ENCODE measurements at regions not wholly inside any gene's neighbourhood (a gene's known extent, or its start where the extent isn't known, plus 50 kb on each side); places are given as distances from the start of the nearest gene placed in this dataset.

DNA sequence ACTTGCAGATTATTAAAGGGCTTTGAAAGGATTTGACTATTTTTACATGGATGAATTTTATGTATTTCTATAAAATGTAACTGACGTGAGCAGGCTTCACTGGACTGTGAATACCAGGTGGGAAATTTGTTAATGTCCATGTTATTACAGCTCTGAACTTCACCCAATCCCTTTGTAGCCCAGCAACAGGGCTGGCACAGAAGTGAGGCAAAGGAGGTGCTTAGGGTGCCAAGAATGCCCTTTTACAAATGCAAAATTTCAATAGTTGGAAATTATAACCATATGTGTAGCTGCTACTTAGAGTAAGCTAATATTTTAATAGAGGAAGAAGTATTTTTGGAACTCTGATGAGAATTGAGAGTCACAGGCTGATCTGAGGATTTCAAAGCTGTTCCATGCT is 53.7 kb upstream of the FAM98A start:
- Histone ChIP-seq H3K79me1 (ENCODE audit: low read depth, low read length) (no peaks in the 10 kb centered on the region), H3K14ac (ENCODE audit: insufficient read length) (no peak overlapping the region), H2AFZ (ENCODE audit: low read length) (no peak overlapping the region), H3K4ac (replicated peaks; ENCODE audit: insufficient read length, low read depth, low read length) (no peak overlapping the region), H3K4me2 (ENCODE audit: insufficient read depth in 1 of 2, low read depth in 2 of 2, low read length in 2 of 2) (no peak overlapping the region), H3K27me3 (replicated peaks in 1 of 4; ENCODE audit: control insufficient read depth in 3 of 4, extremely low read depth in 1 of 4, insufficient read depth in 3 of 4, low read length in 3 of 4) (no peaks in the 10 kb centered on the region), H4K91ac (replicated peaks; ENCODE audit: insufficient read length, low read length) (no peak overlapping the region), H2AK5ac (ENCODE audit: low read depth, low read length) (no peak overlapping the region), H3K4me1 (replicated peaks in 1 of 4; ENCODE audit: control insufficient read depth in 3 of 4, insufficient read depth in 4 of 4, low read length in 3 of 4) (no peaks in the 10 kb centered on the region), H3K18ac (ENCODE audit: extremely low read depth, low read length) (no peak overlapping the region), H2BK15ac (ENCODE audit: low read length) (no peak overlapping the region), H3K4me3 (ENCODE audit: extremely low read depth in 1 of 4, insufficient read depth in 2 of 4, low read depth in 3 of 4, low read length in 4 of 4) (no peak overlapping the region), H3K79me2 (ENCODE audit: control insufficient read depth in 1 of 2, insufficient read depth in 2 of 2, low read length in 2 of 2) (no peaks in the 10 kb centered on the region), H3K9me3 (ENCODE audit: insufficient read depth in 2 of 2, low read depth in 1 of 2, low read length in 1 of 2) (no peaks in the 10 kb centered on the region; a peak in 1 of 4 replicates), H3K23ac (ENCODE audit: insufficient read length) (no peak overlapping the region), H4K8ac (ENCODE audit: extremely low read depth, insufficient read depth, low read length) (no peak overlapping the region), H2BK120ac (replicated peaks; ENCODE audit: low read depth, low read length) (no peak overlapping the region), H2BK5ac (ENCODE audit: low read depth, low read length) (no peak overlapping the region), H3K9ac (replicated peaks in 1 of 4; ENCODE audit: extremely low read depth in 1 of 4, low read depth in 3 of 4, low read length in 3 of 4) (no peak overlapping the region), H3K27ac (ENCODE audit: low read depth, low read length) (no peak overlapping the region), H4K5ac (ENCODE audit: insufficient read length, low read depth, low read length) (no peak overlapping the region), H3K36me3 (ENCODE audit: control insufficient read depth in 2 of 4, insufficient read depth in 4 of 4, low read length in 3 of 4) (no peaks in the 10 kb centered on the region; a peak in 2 of 8 replicates), H2BK20ac (ENCODE audit: low read length) (no peak overlapping the region), H3K23me2 (ENCODE audit: low read depth, low read length) (no peaks in the 10 kb centered on the region), H4K20me1 (replicated peaks in 1 of 2; ENCODE audit: control insufficient read depth in 1 of 2, insufficient read depth in 2 of 2, low read length in 2 of 2) (no peaks in the 10 kb centered on the region), H3K56ac (replicated peaks; ENCODE audit: insufficient read length, low read depth, low read length) (no peak overlapping the region), H2BK12ac (ENCODE audit: low read depth, low read length) (no peak overlapping the region)
- POLR2A ChIA-PET (ENCODE audit: partially characterized antibody) = interaction anchor here (1.4 kb wide), 1 partner anchor 46 kb away, joined by 3 read pairs; no protein-coding TSS in a partner anchor
- WGBS, 2 experiments (ENCODE audit: extremely low coverage in 1 of 2, insufficient coverage in 1 of 2, insufficient read length in 1 of 2, insufficient replicate concordance in 2 of 2, low coverage in 1 of 2, low lambda C conversion rate in 2 of 2, missing lambda C conversion rate in 1 of 2) = 80% methylated on average over 1 of the region's 1 CpG; no CpG with 5 or more reads in 1 of the 2 experiments
- CTCF ChIA-PET (ENCODE audit: partially characterized antibody) = no interaction called here
- no peak for FAIRE-seq
- DNase-seq (ENCODE audit: low read depth in 1 of 2, low spot score in 2 of 2) = no peak
- TF ChIP-seq MAFK (IDR thresholded peaks at IDR 0.05; ENCODE audit: low read depth, low read length) (no peak), YY1 (IDR thresholded peaks at IDR 0.05; ENCODE audit: low read depth, low read length) (no peak), TAF7 (optimal IDR thresholded peaks at IDR 0.05; ENCODE audit: borderline replicate concordance, low read depth, low read length) (no peak), RNF2 (IDR thresholded peaks at IDR 0.05; ENCODE audit: borderline replicate concordance, low read depth, low read length, missing control alignments, poor library complexity, severe bottlenecking) (no peak), HDAC2 (IDR thresholded peaks at IDR 0.05; ENCODE audit: borderline replicate concordance in 1 of 2, low read depth in 2 of 2, low read length in 2 of 2) (no peak)
- TF ChIP-seq, protein P1, sequence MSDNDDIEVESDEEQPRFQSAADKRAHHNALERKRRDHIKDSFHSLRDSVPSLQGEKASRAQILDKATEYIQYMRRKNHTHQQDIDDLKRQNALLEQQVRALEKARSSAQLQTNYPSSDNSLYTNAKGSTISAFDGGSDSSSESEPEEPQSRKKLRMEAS (IDR thresholded peaks at IDR 0.05) = no peak

Data from H1 (cell line).